ENCODE measurements at regions not wholly inside any gene's neighbourhood (a gene's known extent, or its start where the extent isn't known, plus 50 kb on each side); places are given as distances from the start of the nearest gene placed in this dataset.
A peak's percentile ranks its signal among the peaks of the same experiment; 100 is the strongest.
"Not testable (repeated sequence)": the region's sequence is repeated elsewhere in the genome, so short reads cannot be mapped to it uniquely, and the experiment has no call there.

- H3K9me3 ChIP-seq (ENCODE audit: insufficient read depth, low read depth, low read length); H3K36me3 ChIP-seq (ENCODE audit: insufficient read depth, low read length); H3K4me1 ChIP-seq (ENCODE audit: insufficient read depth, low read length); H3K27ac ChIP-seq (ENCODE audit: low read depth, low read length); H3K4me3 ChIP-seq (ENCODE audit: low read length); H3K27me3 ChIP-seq (ENCODE audit: insufficient read depth, low read length); H3K9ac ChIP-seq (ENCODE audit: low read depth, low read length): not testable (repeated sequence)
- no CpG with 5 or more reads among the region's 16 CpGs for WGBS
These were observed 224.6 kb upstream of the TBL1Y start for GRCh38 chrY:6685783-6686389.

DNA sequence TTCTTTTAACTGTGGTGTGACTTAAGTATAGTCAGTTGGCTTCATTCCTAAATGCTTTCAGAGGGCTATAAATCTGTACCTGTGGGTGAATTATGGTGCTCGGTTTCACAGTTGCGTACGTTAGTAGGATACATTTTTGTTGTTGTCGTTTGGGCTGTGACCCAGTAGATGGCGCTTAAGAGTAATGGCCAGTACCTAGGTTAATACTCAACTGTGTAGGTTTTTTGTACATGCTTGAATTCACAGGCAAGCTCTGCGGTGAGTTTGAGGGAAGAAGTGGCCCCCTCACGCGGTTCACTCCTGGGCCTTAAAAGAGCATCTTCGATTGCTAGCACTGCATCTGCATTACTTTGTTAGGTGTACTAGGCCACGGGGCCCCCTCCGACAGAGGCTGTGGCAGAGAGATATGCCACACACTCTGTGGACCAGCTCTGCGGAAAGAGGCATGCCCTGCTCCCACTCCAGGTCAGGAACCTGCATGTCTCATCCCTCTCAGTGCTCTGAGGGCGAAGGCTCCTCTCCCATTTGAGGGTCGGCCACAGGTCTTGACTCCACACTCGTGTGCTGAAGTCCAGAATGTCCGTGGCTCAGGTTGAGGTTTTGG lies 208.8 kb upstream of the TBL1Y start:
- H3K4me1 ChIP-seq (ENCODE audit: insufficient read depth, low read length); H3K27me3 ChIP-seq (ENCODE audit: insufficient read depth, low read length); H3K36me3 ChIP-seq (ENCODE audit: insufficient read depth, low read length); H3K9ac ChIP-seq (ENCODE audit: low read depth, low read length); H3K4me3 ChIP-seq (ENCODE audit: low read length); H3K9me3 ChIP-seq (ENCODE audit: insufficient read depth, low read depth, low read length); H3K27ac ChIP-seq (ENCODE audit: low read depth, low read length): not testable (repeated sequence)
- no CpG with 5 or more reads among the region's 16 CpGs for WGBS

GRCh38 chrY:6721443-6721842 lies 189.1 kb upstream of the TBL1Y start:
- H3K27me3 ChIP-seq (ENCODE audit: insufficient read depth, low read length); H3K4me1 ChIP-seq (ENCODE audit: insufficient read depth, low read length); H3K9me3 ChIP-seq (ENCODE audit: insufficient read depth, low read depth, low read length); H3K4me3 ChIP-seq (ENCODE audit: low read length); H3K27ac ChIP-seq (ENCODE audit: low read depth, low read length); H3K9ac ChIP-seq (ENCODE audit: low read depth, low read length); H3K36me3 ChIP-seq (ENCODE audit: insufficient read depth, low read length): not testable (repeated sequence)
- 92% methylated on average over 2 of the region's 2 CpGs for whole genome bisulfite sequencing

DNA sequence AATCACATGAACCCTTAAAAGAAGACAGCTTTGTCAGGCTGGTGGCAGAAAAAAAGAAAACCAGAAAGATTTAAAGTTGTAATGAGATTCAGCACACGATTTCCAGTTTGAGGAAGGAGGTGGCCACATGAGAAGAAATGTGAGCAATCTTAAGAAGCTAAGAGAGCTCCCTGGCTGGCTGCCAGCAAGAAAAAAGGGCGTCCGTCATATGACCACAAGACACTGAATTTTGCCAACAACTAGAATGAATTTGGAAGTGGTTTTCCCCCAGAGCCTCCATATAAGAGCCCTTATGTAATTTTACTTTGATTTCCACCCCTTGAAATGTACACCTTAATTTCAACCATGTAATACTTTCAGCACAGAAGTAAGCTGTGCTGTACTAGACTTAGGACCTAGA lies 163.3 kb upstream of the TBL1Y start:
- H3K9me3 ChIP-seq (ENCODE audit: insufficient read depth, low read depth, low read length); H3K27ac ChIP-seq (ENCODE audit: low read depth, low read length); H3K4me3 ChIP-seq (ENCODE audit: low read length); H3K4me1 ChIP-seq (ENCODE audit: insufficient read depth, low read length); H3K27me3 ChIP-seq (ENCODE audit: insufficient read depth, low read length); H3K9ac ChIP-seq (ENCODE audit: low read depth, low read length); H3K36me3 ChIP-seq (ENCODE audit: insufficient read depth, low read length): not testable (repeated sequence)
- 81% methylated on average over 1 of the region's 3 CpGs for WGBS

DNA sequence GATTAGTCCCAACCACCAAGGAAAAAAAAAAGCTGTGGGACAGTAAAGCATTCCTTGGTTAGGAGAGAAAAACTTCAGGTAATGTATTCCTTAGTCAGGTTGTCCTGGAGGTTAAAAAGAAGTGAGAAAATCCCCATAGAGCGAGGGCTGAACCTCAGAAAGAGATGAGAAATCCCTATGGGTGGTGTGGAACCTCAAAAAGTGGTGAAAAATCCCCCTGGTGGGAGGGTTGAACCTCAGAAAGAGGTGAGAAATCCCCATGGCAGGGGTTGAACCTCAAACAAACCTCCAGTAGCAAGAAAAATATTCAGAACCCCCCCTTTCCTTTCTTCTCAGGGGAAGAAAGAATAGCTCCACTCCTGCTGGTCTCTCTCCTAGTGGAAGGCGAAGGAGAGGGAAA lies 128.2 kb upstream of the TBL1Y start:
- 81% methylated on average over 1 of the region's 2 CpGs for WGBS
- Histone ChIP-seq H3K27ac (ENCODE audit: low read depth, low read length) (peak overlapping the region; percentile 17), H3K27me3 (ENCODE audit: insufficient read depth, low read length) (no peaks in the 10 kb centered on the region), H3K9ac (ENCODE audit: low read depth, low read length) (no peak overlapping the region; the same call in 1 of the 2 replicates), H3K36me3 (ENCODE audit: insufficient read depth, low read length) (no peaks in the 10 kb centered on the region), H3K4me3 (ENCODE audit: low read length) (no peak overlapping the region), H3K4me1 (ENCODE audit: insufficient read depth, low read length) (0 out of 2 replicates have a peak, but pooled peaks cover 20% of the 10 kb centered on the region), H3K9me3 (ENCODE audit: insufficient read depth, low read depth, low read length) (no peaks in the 10 kb centered on the region)

DNA sequence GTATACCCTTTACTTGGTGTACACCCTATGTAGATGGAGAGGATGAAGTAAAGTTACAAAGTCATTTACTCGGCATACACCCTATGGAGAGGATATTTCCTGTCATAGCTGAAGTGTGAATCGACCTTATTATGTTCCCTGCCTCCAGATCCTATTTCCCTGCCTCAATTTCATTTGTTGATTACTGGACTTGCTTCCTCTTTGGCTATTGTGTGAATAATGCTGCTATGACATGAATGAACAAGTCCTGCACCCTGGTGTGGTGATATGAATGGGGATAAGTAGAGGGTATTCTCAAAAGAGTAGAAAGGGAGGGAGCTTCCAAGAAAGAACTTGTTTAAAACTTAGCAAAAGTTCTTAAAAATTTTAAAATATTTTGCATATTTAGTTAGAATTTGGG lies 123.5 kb upstream of the TBL1Y start:
- H3K27ac ChIP-seq (ENCODE audit: low read depth, low read length) = no peak overlapping the region
- no peaks in the 10 kb centered on the region for H3K9me3 ChIP-seq (ENCODE audit: insufficient read depth, low read depth, low read length)
- WGBS = no CpG with 5 or more reads among the region's 2 CpGs

DNA sequence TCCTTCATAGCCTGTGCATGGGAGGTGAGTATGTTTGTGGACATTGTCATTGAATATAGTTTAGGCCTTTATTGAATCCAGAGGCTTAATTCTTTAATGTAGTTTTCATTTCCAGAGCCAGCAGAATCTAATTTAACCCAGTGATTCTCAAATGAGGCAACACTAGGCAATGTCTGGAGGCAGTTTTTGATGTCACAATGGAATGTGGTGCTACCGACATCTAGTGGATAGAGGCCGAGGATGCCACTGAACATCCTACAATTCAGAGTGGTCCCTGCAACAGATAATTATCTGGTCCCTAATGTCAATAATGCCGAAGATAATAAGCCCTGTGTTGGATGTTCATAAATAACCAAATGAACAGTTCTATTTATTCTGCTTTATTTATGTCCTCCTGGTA lies 98.9 kb upstream of the TBL1Y start:
- H3K36me3 ChIP-seq (ENCODE audit: insufficient read depth, low read length) = no peaks in the 10 kb centered on the region
- no peak overlapping the region for H3K9ac ChIP-seq (ENCODE audit: low read depth, low read length)
- H3K27ac ChIP-seq (ENCODE audit: low read depth, low read length) = no peak overlapping the region
- H3K4me3 ChIP-seq (ENCODE audit: low read length) = no peak overlapping the region
- H3K9me3 ChIP-seq (ENCODE audit: insufficient read depth, low read depth, low read length) = no peaks in the 10 kb centered on the region
- H3K27me3 ChIP-seq (ENCODE audit: insufficient read depth, low read length) = no peaks in the 10 kb centered on the region
- WGBS = 41% methylated on average over 3 of the region's 3 CpGs
- H3K4me1 ChIP-seq (ENCODE audit: insufficient read depth, low read length) = no peaks in the 10 kb centered on the region

More for the DNA sequence above, 123.5 kb upstream of the TBL1Y start:
- Histone ChIP-seq H3K4me3 (ENCODE audit: low read length) (no peak overlapping the region), H3K9ac (ENCODE audit: low read depth, low read length) (no peak overlapping the region), H3K27me3 (ENCODE audit: insufficient read depth, low read length) (no peaks in the 10 kb centered on the region), H3K36me3 (ENCODE audit: insufficient read depth, low read length) (no peaks in the 10 kb centered on the region), H3K4me1 (ENCODE audit: insufficient read depth, low read length) (0 out of 2 replicates have a peak, but pooled peaks cover 14% of the 10 kb centered on the region)
